Inflammatory macrophage treated with lipopolysaccharide for 4 hours (primary cell): ENCODE measurements at regions not wholly inside any gene's neighbourhood (a gene's known extent, or its start where the extent isn't known, plus 50 kb on each side); places are given as distances from the start of the nearest gene placed in this dataset.

ENCODE experiments used
- DNase-seq: peaks from one replicate; pipeline ENCODE4 v3.0.0-alpha.2; 2020

GRCh38 chr5:175282611-175283225 is 161.3 kb downstream of the DRD1 start:
- no peak for DNase-seq

- no peak for DNase-seq
These were observed 162.3 kb downstream of the DRD1 start for GRCh38 chr5:175281714-175282113.

GRCh38 chr5:175281257-175281656 is 162.7 kb downstream of the DRD1 start:
- no peak for DNase-seq

GRCh38 chr5:175279506-175279905 is 164.5 kb downstream of the DRD1 start:
- DNase-seq = no peak

- no peak for DNase-seq
These were observed 168.2 kb downstream of the DRD1 start for GRCh38 chr5:175275748-175276147.

GRCh38 chr5:175275097-175275496 is 168.9 kb downstream of the DRD1 start:
- DNase-seq = no peak

GRCh38 chr5:175274171-175274570 is 169.8 kb downstream of the DRD1 start:
- DNase-seq = no peak

- DNase-seq = no peak
These were observed 179.6 kb downstream of the DRD1 start for GRCh38 chr5:175264406-175264805.

- DNase-seq = no peak
These were observed 180.2 kb downstream of the DRD1 start for GRCh38 chr5:175263776-175264175.

- DNase-seq = no peak
These were observed 182.5 kb downstream of the DRD1 start for GRCh38 chr5:175261526-175261925.

GRCh38 chr5:175261037-175261436 is 182.9 kb downstream of the DRD1 start:
- no peak for DNase-seq

- DNase-seq = no peak
These were observed 186.2 kb downstream of the DRD1 start for GRCh38 chr5:175257847-175258194.

- no peak for DNase-seq
These were observed 186.7 kb downstream of the DRD1 start for GRCh38 chr5:175257128-175257846.

- no peak for DNase-seq
These were observed 189.8 kb downstream of the DRD1 start for GRCh38 chr5:175254155-175254554.

- no peak for DNase-seq
These were observed 190.4 kb downstream of the DRD1 start for GRCh38 chr5:175253597-175253996.

- DNase-seq = no peak
These were observed 191.7 kb downstream of the DRD1 start for GRCh38 chr5:175252234-175252805.

- no peak for DNase-seq
These were observed 193.6 kb downstream of the DRD1 start for GRCh38 chr5:175250426-175250825.

- no peak for DNase-seq
These were observed 195.5 kb downstream of the DRD1 start for GRCh38 chr5:175248416-175248905.

- DNase-seq = no peak
These were observed 197.0 kb downstream of the DRD1 start for GRCh38 chr5:175246889-175247520.

GRCh38 chr5:175246242-175246888 is 197.6 kb downstream of the DRD1 start:
- no peak for DNase-seq

GRCh38 chr5:175243441-175243840 is 200.5 kb downstream of the DRD1 start:
- no peak for DNase-seq

- no peak for DNase-seq
These were observed 201.8 kb downstream of the DRD1 start for GRCh38 chr5:175242207-175242606.

GRCh38 chr5:175238326-175238725 is 205.7 kb downstream of the DRD1 start:
- no peak for DNase-seq
